Keratinocyte (primary cell): ENCODE measurements at regions not wholly inside any gene's neighbourhood (a gene's known extent, or its start where the extent isn't known, plus 50 kb on each side); places are given as distances from the start of the nearest gene placed in this dataset.

Source experiments
- DNase-seq: peaks from one replicate; pipeline ENCODE4 v3.0.0-alpha.2; 2011; ENCODE audit warnings: low read depth, missing footprints, low spot score
- FAIRE-seq: peaks from 2 replicates; lab custom pipeline; 2011; peaks lifted over from hg19 to GRCh38; lab: Jason Lieb, UNC
- H2AFZ ChIP-seq: 2 replicates; pipeline ENCODE4 v1.6.0; 2012; ENCODE audit warnings: low read length, control low read depth, inconsistent platforms; ENCODE audit not compliant: control insufficient read depth
- H3K27ac ChIP-seq: 2 replicates; pipeline ENCODE4 v1.5.1; 2011; ENCODE audit warnings: low read length; ENCODE audit not compliant: control insufficient read depth, insufficient read depth
- H3K27me3 ChIP-seq: 3 replicates; pipeline ENCODE4 v1.6.0; 2011; ENCODE audit warnings: low read length; ENCODE audit not compliant: control insufficient read depth, insufficient read depth; ENCODE audit errors: extremely low read depth
- H3K36me3 ChIP-seq, 2 experiments: 2 replicates in 1 of 2; 3 replicates in 1 of 2; pipeline ENCODE4 v1.5.1; 2011; ENCODE audit warnings: low read length in 2 of 2, mild to moderate bottlenecking in 1 of 2; ENCODE audit not compliant: control insufficient read depth in 2 of 2, insufficient read depth in 2 of 2; ENCODE audit errors: extremely low read depth in 1 of 2
- H3K4me1 ChIP-seq: 3 replicates; pipeline ENCODE4 v1.5.1; 2011; ENCODE audit warnings: low read length; ENCODE audit not compliant: control insufficient read depth, insufficient read depth; ENCODE audit errors: extremely low read depth
- H3K4me2 ChIP-seq: 3 replicates; pipeline ENCODE4 v1.6.0; 2011; ENCODE audit warnings: low read depth, low read length; ENCODE audit not compliant: control insufficient read depth, insufficient read depth; ENCODE audit errors: extremely low read depth
- H3K4me3 ChIP-seq, 3 experiments: fragments of 200-600 bp in 1 of 3; sonication (generic) in 1 of 3; 2 replicates in 2 of 3; 3 replicates in 1 of 3; pipeline ENCODE4 v1.5.1; 2011 to 2016; ENCODE audit warnings: low read length in 3 of 3, mild to moderate bottlenecking in 3 of 3, control low read depth in 2 of 3, inconsistent platforms in 1 of 3, low read depth in 1 of 3, mixed read lengths in 1 of 3, mixed run types in 1 of 3, moderate library complexity in 1 of 3; ENCODE audit not compliant: control insufficient read depth in 2 of 3, insufficient read depth in 2 of 3; ENCODE audit errors: extremely low read depth in 1 of 3
- H3K79me2 ChIP-seq: 2 replicates; pipeline ENCODE4 v1.6.0; 2012; ENCODE audit warnings: low read length; ENCODE audit not compliant: control insufficient read depth, insufficient read depth
- H3K9ac ChIP-seq: 3 replicates; pipeline ENCODE4 v1.6.0; 2011; ENCODE audit warnings: low read length; ENCODE audit not compliant: control insufficient read depth, insufficient read depth; ENCODE audit errors: extremely low read depth
- H3K9me1 ChIP-seq: 3 replicates; pipeline ENCODE4 v1.6.0; 2011; ENCODE audit warnings: low read length; ENCODE audit not compliant: control insufficient read depth, insufficient read depth; ENCODE audit errors: extremely low read depth
- H3K9me3 ChIP-seq: 2 replicates; pipeline ENCODE4 v1.5.1; 2012; ENCODE audit warnings: low read depth, low read length; ENCODE audit not compliant: control insufficient read depth
- H4K20me1 ChIP-seq: 3 replicates; pipeline ENCODE4 v1.6.0; 2011; ENCODE audit warnings: low read length; ENCODE audit not compliant: control insufficient read depth, insufficient read depth; ENCODE audit errors: extremely low read depth
- EZH2 ChIP-seq: IDR thresholded peaks from one replicate; pipeline ENCODE4 v1.6.1; 2012; ENCODE audit warnings: inconsistent platforms, mild to moderate bottlenecking, low read length, moderate library complexity
- dilution Hi-C: fragments of 300-500 bp; cut with MboI; formaldehyde crosslinking; loops from one replicate; pipeline ENCODE4 v1.7.0; 2020; ENCODE audit warnings: low sequenced_read_pairs; ENCODE audit not compliant: extremely low pct_ligation_motif_present
- TF ChIP-seq, protein P1 (sequence below), 3 experiments: IDR thresholded peaks in 1 of 3; conservative IDR thresholded peaks in 1 of 3; optimal IDR thresholded peaks in 1 of 3; 2 replicates in 2 of 3; 3 replicates in 1 of 3; pipeline versions ENCODE3 to v1.5.1; 2011; ENCODE audit warnings: low read length in 3 of 3, mild to moderate bottlenecking in 3 of 3, moderate library complexity in 2 of 3, control low read depth in 1 of 3, inconsistent platforms in 1 of 3; ENCODE audit not compliant: insufficient read depth in 2 of 3; ENCODE audit errors: extremely low read depth in 1 of 3

DNA sequence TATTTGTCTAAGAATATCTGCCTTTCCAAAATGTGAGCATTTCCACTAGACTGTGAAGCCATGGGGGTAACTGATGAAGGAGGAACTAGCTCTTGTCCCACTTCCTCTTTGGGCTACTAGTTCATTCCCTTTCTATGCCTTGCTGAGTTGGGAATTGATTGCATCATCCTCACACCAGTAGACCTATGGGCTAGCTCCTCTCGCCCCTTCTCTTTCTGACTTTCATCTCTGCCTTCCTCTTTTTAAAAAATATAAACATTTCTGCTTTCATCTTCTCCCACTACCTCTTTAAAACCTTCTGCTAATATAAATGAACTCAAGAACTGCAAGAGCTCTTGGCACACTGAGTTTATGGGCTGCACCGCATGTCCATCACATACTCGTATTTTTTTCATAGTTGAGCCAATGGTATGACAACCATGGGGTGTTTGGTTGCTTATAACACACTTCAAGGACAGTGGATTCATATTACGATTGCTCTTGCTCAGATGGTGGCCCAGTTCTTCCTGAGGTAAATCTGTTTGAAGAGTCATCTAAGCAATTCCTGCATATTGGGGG is 182.0 kb downstream of the REEP3 start:
- dilution Hi-C loops, result no loop called here
- H3K36me3 ChIP-seq, result no peaks in the 10 kb centered on the region
- no peaks in the 10 kb centered on the region for H4K20me1 ChIP-seq
- no peak overlapping the region for H3K4me2 ChIP-seq
- TF ChIP-seq EZH2, result no peak
- TF ChIP-seq, protein P1, sequence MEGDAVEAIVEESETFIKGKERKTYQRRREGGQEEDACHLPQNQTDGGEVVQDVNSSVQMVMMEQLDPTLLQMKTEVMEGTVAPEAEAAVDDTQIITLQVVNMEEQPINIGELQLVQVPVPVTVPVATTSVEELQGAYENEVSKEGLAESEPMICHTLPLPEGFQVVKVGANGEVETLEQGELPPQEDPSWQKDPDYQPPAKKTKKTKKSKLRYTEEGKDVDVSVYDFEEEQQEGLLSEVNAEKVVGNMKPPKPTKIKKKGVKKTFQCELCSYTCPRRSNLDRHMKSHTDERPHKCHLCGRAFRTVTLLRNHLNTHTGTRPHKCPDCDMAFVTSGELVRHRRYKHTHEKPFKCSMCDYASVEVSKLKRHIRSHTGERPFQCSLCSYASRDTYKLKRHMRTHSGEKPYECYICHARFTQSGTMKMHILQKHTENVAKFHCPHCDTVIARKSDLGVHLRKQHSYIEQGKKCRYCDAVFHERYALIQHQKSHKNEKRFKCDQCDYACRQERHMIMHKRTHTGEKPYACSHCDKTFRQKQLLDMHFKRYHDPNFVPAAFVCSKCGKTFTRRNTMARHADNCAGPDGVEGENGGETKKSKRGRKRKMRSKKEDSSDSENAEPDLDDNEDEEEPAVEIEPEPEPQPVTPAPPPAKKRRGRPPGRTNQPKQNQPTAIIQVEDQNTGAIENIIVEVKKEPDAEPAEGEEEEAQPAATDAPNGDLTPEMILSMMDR (optimal IDR thresholded peaks at IDR 0.05 in 1 of 3, IDR thresholded peaks at IDR 0.05 in 1 of 3, conservative IDR thresholded peaks at IDR 0.05 in 1 of 3; ENCODE audit: extremely low read depth in 1 of 3, insufficient read depth in 2 of 3, low read length in 3 of 3), result no peak
- H3K27ac ChIP-seq, result no peak overlapping the region
- H3K79me2 ChIP-seq, result no peaks in the 10 kb centered on the region
- H2AFZ ChIP-seq, result peak overlapping the region; percentile 55
- H3K27me3 ChIP-seq, result no peaks in the 10 kb centered on the region
- H3K4me3 ChIP-seq, result no peak overlapping the region
- H3K9me3 ChIP-seq, result no peaks in the 10 kb centered on the region
- H3K9me1 ChIP-seq, result no peaks in the 10 kb centered on the region
- no peak for FAIRE-seq
- no peak for DNase-seq
- peaks cover 45% of the 10 kb centered on the region for H3K4me1 ChIP-seq
- no peak overlapping the region for H3K9ac ChIP-seq

DNA sequence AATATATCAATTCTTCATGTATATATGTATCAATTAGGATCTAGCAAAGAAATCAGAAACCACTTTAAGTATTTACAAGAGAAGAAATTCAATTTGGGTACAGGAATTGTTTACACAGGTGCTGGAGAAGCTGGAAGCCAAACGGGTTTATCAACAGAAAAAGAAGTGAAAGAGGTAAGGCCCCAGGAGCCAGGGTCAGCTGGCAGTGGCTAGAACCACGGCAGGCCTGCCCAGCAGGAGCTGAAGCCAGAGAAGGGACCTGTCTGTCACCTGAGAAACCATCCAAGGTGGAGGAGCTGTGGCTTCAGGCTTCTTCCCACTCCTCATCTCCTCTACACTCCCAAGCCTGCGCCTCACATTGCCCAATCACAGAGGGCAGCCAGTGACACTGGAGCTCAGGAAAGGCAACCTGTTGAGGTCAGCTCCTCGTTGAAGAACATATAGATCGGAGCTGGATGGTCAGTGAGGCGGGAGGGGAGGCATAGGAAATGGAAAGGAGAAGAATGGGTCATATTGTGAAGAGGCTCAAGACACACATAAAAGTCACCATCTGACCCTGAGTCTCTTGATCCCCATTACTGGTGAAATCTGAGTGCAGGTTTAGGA is 182.6 kb downstream of the REEP3 start:
- H3K36me3 ChIP-seq, result no peaks in the 10 kb centered on the region
- no peaks in the 10 kb centered on the region for H3K27me3 ChIP-seq
- no peaks in the 10 kb centered on the region for H3K79me2 ChIP-seq
- no peak overlapping the region for H3K27ac ChIP-seq
- dilution Hi-C loops, result no loop called here
- H4K20me1 ChIP-seq, result no peaks in the 10 kb centered on the region
- no peaks in the 10 kb centered on the region for H3K9me1 ChIP-seq
- H3K4me2 ChIP-seq, result no peak overlapping the region
- H3K9me3 ChIP-seq, result no peaks in the 10 kb centered on the region
- H3K4me3 ChIP-seq, result no peak overlapping the region
- TF ChIP-seq, protein P1 (optimal IDR thresholded peaks at IDR 0.05 in 1 of 3, IDR thresholded peaks at IDR 0.05 in 1 of 3, conservative IDR thresholded peaks at IDR 0.05 in 1 of 3; ENCODE audit: extremely low read depth in 1 of 3, insufficient read depth in 2 of 3, low read length in 3 of 3), result no peak
- no peak for TF ChIP-seq EZH2
- FAIRE-seq (no peak), DNase-seq (no peak)
- no peak overlapping the region for H2AFZ ChIP-seq
- no peak overlapping the region for H3K9ac ChIP-seq
- peaks cover 46% of the 10 kb centered on the region for H3K4me1 ChIP-seq
